ENCODE measurements at regions not wholly inside any gene's neighbourhood (a gene's known extent, or its start where the extent isn't known, plus 50 kb on each side); places are given as distances from the start of the nearest gene placed in this dataset.
A peak's percentile ranks its signal among the peaks of the same experiment; 100 is the strongest.

DNA sequence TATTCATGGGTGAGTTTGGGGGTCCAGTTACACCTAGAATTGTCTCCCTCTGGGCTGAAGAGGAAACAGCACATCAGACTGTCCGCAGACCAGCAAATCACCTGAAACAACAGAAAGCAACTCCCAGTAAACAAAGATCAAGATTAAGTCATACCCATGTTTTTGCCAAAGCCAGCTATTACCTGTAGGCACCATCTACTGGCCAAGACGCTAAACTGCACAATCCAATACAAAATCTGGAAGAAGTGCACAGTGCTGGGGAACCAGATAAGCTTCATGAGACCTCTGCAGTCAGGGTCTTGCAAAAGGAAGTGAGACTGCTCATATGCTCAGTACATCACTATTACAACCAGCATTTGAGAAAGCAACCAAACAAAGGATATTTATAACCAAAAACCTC is 157.5 kb upstream of the ITM2A start:
- TF ChIP-seq, protein P1, sequence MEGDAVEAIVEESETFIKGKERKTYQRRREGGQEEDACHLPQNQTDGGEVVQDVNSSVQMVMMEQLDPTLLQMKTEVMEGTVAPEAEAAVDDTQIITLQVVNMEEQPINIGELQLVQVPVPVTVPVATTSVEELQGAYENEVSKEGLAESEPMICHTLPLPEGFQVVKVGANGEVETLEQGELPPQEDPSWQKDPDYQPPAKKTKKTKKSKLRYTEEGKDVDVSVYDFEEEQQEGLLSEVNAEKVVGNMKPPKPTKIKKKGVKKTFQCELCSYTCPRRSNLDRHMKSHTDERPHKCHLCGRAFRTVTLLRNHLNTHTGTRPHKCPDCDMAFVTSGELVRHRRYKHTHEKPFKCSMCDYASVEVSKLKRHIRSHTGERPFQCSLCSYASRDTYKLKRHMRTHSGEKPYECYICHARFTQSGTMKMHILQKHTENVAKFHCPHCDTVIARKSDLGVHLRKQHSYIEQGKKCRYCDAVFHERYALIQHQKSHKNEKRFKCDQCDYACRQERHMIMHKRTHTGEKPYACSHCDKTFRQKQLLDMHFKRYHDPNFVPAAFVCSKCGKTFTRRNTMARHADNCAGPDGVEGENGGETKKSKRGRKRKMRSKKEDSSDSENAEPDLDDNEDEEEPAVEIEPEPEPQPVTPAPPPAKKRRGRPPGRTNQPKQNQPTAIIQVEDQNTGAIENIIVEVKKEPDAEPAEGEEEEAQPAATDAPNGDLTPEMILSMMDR (IDR thresholded peaks at IDR 0.05; ENCODE audit: low read depth, low read length) = peak; percentile 31
- TF ChIP-seq POLR2A (IDR thresholded peaks at IDR 0.05; ENCODE audit: extremely low read depth, insufficient read length) (no peak), MYC (IDR thresholded peaks at IDR 0.05; ENCODE audit: low read depth, low read length) (no peak)
- TF ChIP-seq, protein P2, sequence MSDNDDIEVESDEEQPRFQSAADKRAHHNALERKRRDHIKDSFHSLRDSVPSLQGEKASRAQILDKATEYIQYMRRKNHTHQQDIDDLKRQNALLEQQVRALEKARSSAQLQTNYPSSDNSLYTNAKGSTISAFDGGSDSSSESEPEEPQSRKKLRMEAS (IDR thresholded peaks at IDR 0.05; ENCODE audit: low read depth, low read length) = no peak
